NT2/D1 (cell line): ENCODE measurements at regions not wholly inside any gene's neighbourhood (a gene's known extent, or its start where the extent isn't known, plus 50 kb on each side); places are given as distances from the start of the nearest gene placed in this dataset.
"Not testable (repeated sequence)": the region's sequence is repeated elsewhere in the genome, so short reads cannot be mapped to it uniquely, and the experiment has no call there.

ENCODE experiments used
- DNase-seq: peaks from one replicate; pipeline ENCODE4 v3.0.0-alpha.2; 2011; ENCODE audit warnings: low read depth, low spot score
- H3K27me3 ChIP-seq: 2 replicates; pipeline ENCODE4 v1.6.0; 2011; ENCODE audit warnings: mild to moderate bottlenecking; ENCODE audit not compliant: insufficient read length, insufficient read depth
- H3K36me3 ChIP-seq: 2 replicates; pipeline ENCODE4 v1.6.1; 2011; ENCODE audit warnings: mild to moderate bottlenecking, low read length, mixed read lengths; ENCODE audit not compliant: insufficient read depth, insufficient read length
- H3K4me1 ChIP-seq: 2 replicates; pipeline ENCODE4 v1.5.1; 2011; ENCODE audit not compliant: insufficient read depth, insufficient read length
- H3K4me3 ChIP-seq: 2 replicates; pipeline ENCODE4 v1.5.1; 2011; ENCODE audit warnings: low read depth; ENCODE audit not compliant: insufficient read length
- H3K9ac ChIP-seq: 2 replicates; pipeline ENCODE4 v1.6.0; 2011; ENCODE audit warnings: low read depth; ENCODE audit not compliant: insufficient read length
- H3K9me3 ChIP-seq: 2 replicates; pipeline ENCODE4 v1.5.1; 2011; ENCODE audit warnings: mild to moderate bottlenecking, low read length; ENCODE audit not compliant: insufficient read depth
- SUZ12 ChIP-seq: IDR thresholded peaks from 2 replicates; pipeline ENCODE4 v1.6.1; 2011; ENCODE audit not compliant: insufficient read length, insufficient read depth; ENCODE audit errors: extremely low read depth
- YY1 ChIP-seq: IDR thresholded peaks from 2 replicates; pipeline ENCODE4 v1.6.1; 2011; ENCODE audit not compliant: insufficient read length, insufficient read depth
- ZNF274 ChIP-seq: IDR thresholded peaks from 2 replicates; pipeline ENCODE4 v1.6.1; 2011; ENCODE audit warnings: mild to moderate bottlenecking, low read depth, low read length

DNA sequence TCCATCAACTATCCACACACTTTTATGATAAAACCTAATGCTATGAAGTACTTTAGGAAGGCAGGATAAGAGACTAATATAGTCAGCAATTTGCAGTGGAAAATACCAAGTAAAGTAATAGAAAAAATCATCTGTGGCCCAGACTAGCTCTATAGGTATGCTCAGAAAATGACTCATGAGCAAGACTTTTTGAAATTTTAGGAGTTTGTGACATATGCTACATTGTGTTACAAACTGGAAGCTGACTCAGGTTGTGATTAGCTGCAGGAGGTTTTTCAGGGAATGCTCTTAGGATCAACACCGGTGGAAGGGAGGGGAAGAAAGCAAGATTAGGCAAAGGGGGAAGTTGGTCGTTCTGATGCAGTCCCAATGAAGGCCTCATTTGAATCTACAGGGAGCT lies 56.1 kb downstream of the FEZF1 start:
- Histone ChIP-seq H3K27me3 (no peaks in the 10 kb centered on the region), H3K4me1 (no peaks in the 10 kb centered on the region), H3K9me3 (no peaks in the 10 kb centered on the region), H3K9ac (no peak overlapping the region), H3K36me3 (no peaks in the 10 kb centered on the region), H3K4me3 (no peak overlapping the region)
- TF ChIP-seq SUZ12 (no peak), YY1 (no peak), ZNF274 (no peak)
- no peak for DNase-seq

DNA sequence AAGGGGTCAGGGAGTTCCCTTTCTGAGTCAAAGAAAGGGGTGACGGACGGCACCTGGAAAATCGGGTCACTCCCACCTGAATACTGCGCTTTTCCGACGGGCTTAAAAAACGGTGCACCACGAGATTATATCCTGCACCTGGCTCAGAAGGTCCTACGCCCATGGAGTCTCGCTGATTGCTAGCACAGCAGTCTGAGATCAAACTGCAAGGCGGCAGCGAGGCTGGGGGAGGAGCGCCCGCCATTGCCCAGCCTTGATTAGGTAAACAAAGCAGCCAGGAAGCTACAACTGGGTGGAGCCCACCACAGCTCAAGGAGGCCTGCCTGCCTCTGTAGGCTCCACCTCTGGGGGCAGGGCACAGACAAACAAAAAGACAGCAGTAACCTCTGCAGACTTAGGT lies 65.8 kb downstream of the FEZF1 start:
- H3K9me3 ChIP-seq, H3K27me3 ChIP-seq, H3K4me1 ChIP-seq, H3K36me3 ChIP-seq, DNase-seq: not testable (repeated sequence)
- H3K9ac ChIP-seq: peak overlapping the region; percentile 50
- peak overlapping the region; percentile 28 for H3K4me3 ChIP-seq

GRCh38 chr7:122238297-122238696 lies 66.3 kb downstream of the FEZF1 start:
- H3K36me3 ChIP-seq, H3K9me3 ChIP-seq, DNase-seq, H3K27me3 ChIP-seq, H3K4me1 ChIP-seq: not testable (repeated sequence)
- TF ChIP-seq YY1: peak; percentile 24
- H3K4me3 ChIP-seq: peak overlapping the region; percentile 28
- peak overlapping the region; percentile 50 for H3K9ac ChIP-seq

DNA sequence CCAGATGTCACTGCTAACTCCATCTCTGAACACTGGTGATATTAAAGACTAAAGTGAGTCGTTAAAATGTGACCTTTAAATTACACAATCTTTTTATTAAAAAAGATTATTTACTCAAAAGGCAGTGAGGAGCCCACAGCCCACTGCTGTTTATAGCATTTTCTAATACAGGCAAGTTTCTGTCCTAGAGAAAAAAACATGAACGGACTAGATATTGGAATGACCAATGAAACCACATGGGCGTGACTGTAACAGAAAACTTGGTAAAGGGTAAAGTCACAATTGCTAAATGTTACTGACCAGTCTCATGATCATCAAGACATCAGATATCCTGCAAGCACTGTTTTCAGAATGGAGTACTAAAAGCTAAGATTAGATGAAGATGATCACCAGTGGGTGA lies 78.7 kb downstream of the FEZF1 start:
- no peak for DNase-seq
- H3K9ac ChIP-seq: no peak overlapping the region
- TF ChIP-seq ZNF274: no peak
- no peak for TF ChIP-seq SUZ12
- no peak for TF ChIP-seq YY1
- no peak overlapping the region for H3K4me3 ChIP-seq
- H3K9me3 ChIP-seq: no peaks in the 10 kb centered on the region
- no peaks in the 10 kb centered on the region for H3K4me1 ChIP-seq
- H3K27me3 ChIP-seq: no peaks in the 10 kb centered on the region
- no peaks in the 10 kb centered on the region for H3K36me3 ChIP-seq

GRCh38 chr7:122219253-122219865 lies 75.3 kb upstream of the AASS start:
- Histone ChIP-seq H3K4me3 (no peak overlapping the region), H3K36me3 (no peaks in the 10 kb centered on the region), H3K9me3 (no peaks in the 10 kb centered on the region), H3K4me1 (no peaks in the 10 kb centered on the region), H3K27me3 (no peaks in the 10 kb centered on the region), H3K9ac (no peak overlapping the region)
- no peak for TF ChIP-seq YY1
- no peak for TF ChIP-seq ZNF274
- TF ChIP-seq SUZ12: no peak
- peak; percentile 11 for DNase-seq

- no peak for DNase-seq
- Histone ChIP-seq H3K4me3 (no peak overlapping the region), H3K27me3 (no peaks in the 10 kb centered on the region), H3K36me3 (no peaks in the 10 kb centered on the region), H3K4me1 (no peaks in the 10 kb centered on the region), H3K9ac (no peak overlapping the region), H3K9me3 (no peaks in the 10 kb centered on the region)
- TF ChIP-seq SUZ12 (no peak), YY1 (no peak), ZNF274 (no peak)
Observed at GRCh38 chr7:122217125-122217524, 73.1 kb upstream of the AASS start.

GRCh38 chr7:122212754-122213153 lies 68.7 kb upstream of the AASS start:
- DNase-seq: no peak
- Histone ChIP-seq H3K4me1 (no peaks in the 10 kb centered on the region), H3K9me3 (no peaks in the 10 kb centered on the region), H3K36me3 (no peaks in the 10 kb centered on the region), H3K27me3 (no peaks in the 10 kb centered on the region), H3K9ac (no peak overlapping the region), H3K4me3 (no peak overlapping the region)
- TF ChIP-seq ZNF274: no peak
- no peak for TF ChIP-seq YY1
- no peak for TF ChIP-seq SUZ12

GRCh38 chr7:122211362-122211761 lies 67.3 kb upstream of the AASS start:
- H3K4me3 ChIP-seq: no peak overlapping the region
- peaks cover 8% of the 10 kb centered on the region; the same call in 1 of the 2 replicates for H3K9me3 ChIP-seq
- no peak overlapping the region for H3K9ac ChIP-seq
- H3K27me3 ChIP-seq: no peaks in the 10 kb centered on the region
- no peaks in the 10 kb centered on the region for H3K4me1 ChIP-seq
- no peaks in the 10 kb centered on the region for H3K36me3 ChIP-seq
- no peak for DNase-seq
- TF ChIP-seq YY1 (no peak), ZNF274 (no peak), SUZ12 (no peak)
